Panc1 (cell line): ENCODE measurements at regions not wholly inside any gene's neighbourhood (a gene's known extent, or its start where the extent isn't known, plus 50 kb on each side); places are given as distances from the start of the nearest gene placed in this dataset.
"Not testable (repeated sequence)": the region's sequence is repeated elsewhere in the genome, so short reads cannot be mapped to it uniquely, and the experiment has no call there.

ENCODE experiments used
- ATAC-seq: fragments of 200-7000 bp; cut with Tn5 transposase; 2 replicates; pipeline ENCODE4 v1.9.1; 2020; ENCODE audit warnings: mild to moderate bottlenecking, moderate library complexity
- BruUV-seq: library from RNA; stranded (reverse); fragments of 400-500 nt; replicated peaks from 2 replicates; lab custom pipeline; 2021; lab: Mats Ljungman, UMichigan
- CTCF ChIA-PET: fragments of 300-600 bp; sonication (Branson Sonifier 250); formaldehyde crosslinking; loops from one replicate; lab custom pipeline; 2022; ENCODE audit warnings: antibody characterized with exemption; lab: Charles Lee
- POLR2A ChIA-PET: fragments of 300-600 bp; sonication (Branson Sonifier 250); formaldehyde crosslinking; loops from one replicate; lab custom pipeline; 2022; ENCODE audit warnings: antibody characterized with exemption; lab: Charles Lee
- DNase-seq: peaks from one replicate; pipeline ENCODE4 v3.0.0-alpha.2; 2010; ENCODE audit warnings: low read depth, low spot score
- H3K27ac ChIP-seq: 2 replicates; pipeline ENCODE4 v1.5.1; 2011; ENCODE audit warnings: mild to moderate bottlenecking, low read length, inconsistent platforms
- H3K27me3 ChIP-seq: fragments of 200-500 bp; sonication (Bioruptor generic); 2 replicates; pipeline ENCODE4 v1.6.0; 2014; ENCODE audit warnings: low read length, inconsistent platforms; ENCODE audit not compliant: control insufficient read depth, insufficient read depth
- H3K36me3 ChIP-seq: fragments of 200-500 bp; sonication (Bioruptor generic); 2 replicates; pipeline ENCODE4 v1.5.1; 2014; ENCODE audit warnings: inconsistent platforms, mild to moderate bottlenecking, low read length, moderate library complexity; ENCODE audit not compliant: control insufficient read depth, insufficient read depth
- H3K4me1 ChIP-seq: 2 replicates; pipeline ENCODE4 v1.5.1; 2011; ENCODE audit warnings: inconsistent platforms, mild to moderate bottlenecking, low read length, moderate library complexity; ENCODE audit not compliant: control insufficient read depth, insufficient read depth
- H3K4me3 ChIP-seq, 2 experiments: 2 replicates each; pipeline ENCODE4 v1.5.1; 2011 to 2012; ENCODE audit warnings: low read depth in 2 of 2, low read length in 2 of 2, mild to moderate bottlenecking in 2 of 2, inconsistent platforms in 1 of 2, moderate library complexity in 1 of 2
- H3K9me3 ChIP-seq: fragments of 200-500 bp; sonication (Bioruptor generic); 2 replicates; pipeline ENCODE4 v1.5.1; 2014; ENCODE audit warnings: low read depth, mild to moderate bottlenecking, inconsistent platforms, low read length, moderate library complexity; ENCODE audit not compliant: control insufficient read depth, insufficient read depth
- POLR2AphosphoS5 ChIP-seq: IDR thresholded peaks from 2 replicates; pipeline ENCODE4 v1.6.1; 2012; ENCODE audit warnings: mild to moderate bottlenecking, low read depth, low read length, moderate library complexity
- REST ChIP-seq, 2 experiments: IDR thresholded peaks; 2 replicates each; pipeline ENCODE4 v1.6.1; 2011 to 2012; ENCODE audit warnings: low read depth in 2 of 2, control low read depth in 1 of 2, low read length in 1 of 2, mild to moderate bottlenecking in 1 of 2, moderate library complexity in 1 of 2; ENCODE audit not compliant: insufficient read depth in 1 of 2
- SIN3A ChIP-seq: IDR thresholded peaks from 2 replicates; pipeline ENCODE4 v1.6.1; 2012; ENCODE audit warnings: low read depth, mild to moderate bottlenecking, low read length, moderate library complexity, borderline replicate concordance; ENCODE audit not compliant: insufficient read depth
- TCF7L2 ChIP-seq: IDR thresholded peaks from 2 replicates; pipeline ENCODE4 v1.6.1; 2011; ENCODE audit warnings: mild to moderate bottlenecking, low read depth, low read length, inconsistent platforms
- in situ Hi-C: cut with HindIII; loops from 2 replicates; pipeline ENCODE4 v1.10.0; 2016; ENCODE audit warnings: low sequenced_read_pairs, low pct_unique_long_range_greater_than_20kb
- intact Hi-C: fragments of 100-400 bp; cut with micrococcal nuclease; formaldehyde crosslinking; loops from one replicate; pipeline ENCODE4 v1.10.0; 2022; ENCODE audit not compliant: unreplicated experiment
- TF ChIP-seq, protein P1 (sequence below): fragments of 450-650 bp; IDR thresholded peaks from 2 replicates; pipeline ENCODE4 v1.5.1; 2017; ENCODE audit warnings: mild to moderate bottlenecking

GRCh38 chr5:119757276-119757675 is 127.9 kb downstream of the FAM170A start:
- no peak overlapping the region for H3K27ac ChIP-seq
- no peak overlapping the region for H3K4me3 ChIP-seq
- in situ Hi-C loops: no loop called here
- BruUV-seq: no TSS peak
- no peaks in the 10 kb centered on the region for H3K36me3 ChIP-seq
- ChIA-PET POLR2A (no interaction called here), CTCF (no interaction called here)
- no peaks in the 10 kb centered on the region for H3K27me3 ChIP-seq
- no peak for DNase-seq
- ATAC-seq: no peak
- H3K4me1 ChIP-seq: no peaks in the 10 kb centered on the region
- intact Hi-C loops: no loop called here
- TF ChIP-seq TCF7L2 (no peak), REST (IDR thresholded peaks at IDR 0.05; ENCODE audit: insufficient read depth in 1 of 2, low read depth in 2 of 2, low read length in 1 of 2) (no peak), POLR2AphosphoS5 (no peak), SIN3A (no peak)
- TF ChIP-seq, protein P1, sequence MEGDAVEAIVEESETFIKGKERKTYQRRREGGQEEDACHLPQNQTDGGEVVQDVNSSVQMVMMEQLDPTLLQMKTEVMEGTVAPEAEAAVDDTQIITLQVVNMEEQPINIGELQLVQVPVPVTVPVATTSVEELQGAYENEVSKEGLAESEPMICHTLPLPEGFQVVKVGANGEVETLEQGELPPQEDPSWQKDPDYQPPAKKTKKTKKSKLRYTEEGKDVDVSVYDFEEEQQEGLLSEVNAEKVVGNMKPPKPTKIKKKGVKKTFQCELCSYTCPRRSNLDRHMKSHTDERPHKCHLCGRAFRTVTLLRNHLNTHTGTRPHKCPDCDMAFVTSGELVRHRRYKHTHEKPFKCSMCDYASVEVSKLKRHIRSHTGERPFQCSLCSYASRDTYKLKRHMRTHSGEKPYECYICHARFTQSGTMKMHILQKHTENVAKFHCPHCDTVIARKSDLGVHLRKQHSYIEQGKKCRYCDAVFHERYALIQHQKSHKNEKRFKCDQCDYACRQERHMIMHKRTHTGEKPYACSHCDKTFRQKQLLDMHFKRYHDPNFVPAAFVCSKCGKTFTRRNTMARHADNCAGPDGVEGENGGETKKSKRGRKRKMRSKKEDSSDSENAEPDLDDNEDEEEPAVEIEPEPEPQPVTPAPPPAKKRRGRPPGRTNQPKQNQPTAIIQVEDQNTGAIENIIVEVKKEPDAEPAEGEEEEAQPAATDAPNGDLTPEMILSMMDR: no peak
- H3K9me3 ChIP-seq: no peaks in the 10 kb centered on the region

DNA sequence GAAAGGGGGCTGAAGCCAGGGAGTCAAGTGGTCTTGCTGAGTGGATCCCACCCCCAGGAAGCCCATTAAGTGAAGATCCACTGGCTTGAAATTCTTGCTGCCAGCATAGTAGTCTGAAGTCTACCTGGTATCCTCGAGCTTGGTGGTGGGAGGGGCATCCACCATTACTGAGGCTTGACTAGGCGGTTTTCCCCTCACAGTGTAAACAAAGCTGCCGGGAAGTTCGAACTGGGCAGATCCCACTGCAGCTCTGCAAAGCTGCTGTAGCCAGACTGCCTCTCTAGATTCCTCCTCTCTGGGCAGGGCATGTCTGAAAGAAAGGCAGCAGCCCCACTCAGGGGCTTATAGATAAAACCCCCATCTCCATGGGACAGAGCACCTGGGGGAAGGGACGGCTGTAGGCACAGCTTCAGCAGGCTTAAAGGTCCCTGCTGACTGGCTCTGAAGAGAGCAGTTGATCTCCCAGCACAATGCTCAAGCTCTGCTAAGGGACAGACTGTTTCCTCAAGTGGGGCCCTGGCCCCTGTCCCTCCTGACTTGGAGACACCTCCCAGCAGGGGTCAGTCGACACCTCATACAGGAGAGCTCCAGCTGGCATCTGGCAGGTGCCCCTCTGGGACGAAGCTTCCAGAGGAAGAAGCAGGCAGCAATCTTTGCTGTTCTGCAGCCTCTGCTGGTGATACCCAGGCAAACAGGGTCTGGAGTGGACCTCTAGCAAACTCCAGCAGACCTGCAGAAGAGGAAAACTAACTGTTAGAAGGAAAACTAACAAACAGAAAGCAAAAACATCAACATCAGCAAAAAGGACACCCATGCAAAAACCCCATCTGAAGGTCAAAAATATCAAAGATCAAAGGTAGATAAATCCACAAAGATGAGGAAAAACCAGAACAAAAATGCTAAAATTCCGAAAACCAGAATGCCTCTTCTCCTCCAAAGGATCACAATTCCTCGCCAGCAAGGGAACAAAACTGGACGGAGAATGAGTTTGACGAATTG is 140.6 kb downstream of the FAM170A start:
- POLR2A ChIA-PET, H3K4me3 ChIP-seq, intact Hi-C loops, H3K36me3 ChIP-seq, in situ Hi-C loops, H3K27ac ChIP-seq, DNase-seq, H3K27me3 ChIP-seq, H3K9me3 ChIP-seq, CTCF ChIA-PET, BruUV-seq, H3K4me1 ChIP-seq: not testable (repeated sequence)
- peak; percentile 60 for ATAC-seq

- CTCF ChIA-PET, ATAC-seq, H3K27me3 ChIP-seq, H3K4me3 ChIP-seq, intact Hi-C loops, H3K36me3 ChIP-seq, H3K27ac ChIP-seq, DNase-seq, H3K4me1 ChIP-seq, POLR2A ChIA-PET, in situ Hi-C loops, BruUV-seq, H3K9me3 ChIP-seq: not testable (repeated sequence)
Observed at GRCh38 chr5:119780145-119780544, 150.8 kb downstream of the FAM170A start.
